ENCODE measurements at regions not wholly inside any gene's neighbourhood (a gene's known extent, or its start where the extent isn't known, plus 50 kb on each side); places are given as distances from the start of the nearest gene placed in this dataset.
"Not testable (repeated sequence)": the region's sequence is repeated elsewhere in the genome, so short reads cannot be mapped to it uniquely, and the experiment has no call there.

GRCh38 chr5:114719268-114719667, 357.4 kb downstream of the KCNN2 start:
- DNase-seq (ENCODE audit: low read depth): no peak
- TF ChIP-seq CTCF (conservative IDR thresholded peaks at IDR 0.05; ENCODE audit: low read length): no peak
- H3K4me3 ChIP-seq (ENCODE audit: low read length): no peak overlapping the region

- DNase-seq (ENCODE audit: low read depth): no peak
- H3K4me3 ChIP-seq (ENCODE audit: low read length): no peak overlapping the region
- TF ChIP-seq CTCF (conservative IDR thresholded peaks at IDR 0.05; ENCODE audit: low read length): no peak
These were observed 355.1 kb downstream of the KCNN2 start for GRCh38 chr5:114716955-114717354.

- not testable (repeated sequence) for DNase-seq (ENCODE audit: low read depth); H3K4me3 ChIP-seq (ENCODE audit: low read length)
These were observed 342.5 kb downstream of the KCNN2 start for GRCh38 chr5:114704225-114704893.

GRCh38 chr5:114702731-114703130, 340.9 kb downstream of the KCNN2 start:
- no peak overlapping the region for H3K4me3 ChIP-seq (ENCODE audit: low read length)
- no peak for DNase-seq (ENCODE audit: low read depth)
- no peak for TF ChIP-seq CTCF (conservative IDR thresholded peaks at IDR 0.05; ENCODE audit: low read length)

- no peak for DNase-seq (ENCODE audit: low read depth)
- no peak overlapping the region for H3K4me3 ChIP-seq (ENCODE audit: low read length)
- TF ChIP-seq CTCF (conservative IDR thresholded peaks at IDR 0.05; ENCODE audit: low read length): no peak
These were observed 340.3 kb downstream of the KCNN2 start for GRCh38 chr5:114702136-114702535.

- no peak for TF ChIP-seq CTCF (conservative IDR thresholded peaks at IDR 0.05; ENCODE audit: low read length)
These were observed 339.0 kb downstream of the KCNN2 start for GRCh38 chr5:114700823-114701222.

GRCh38 chr5:114695292-114695904, 333.5 kb downstream of the KCNN2 start:
- DNase-seq (ENCODE audit: low read depth): no peak
- TF ChIP-seq CTCF (conservative IDR thresholded peaks at IDR 0.05; ENCODE audit: low read length): no peak

More at GRCh38 chr5:114700823-114701222, 339.0 kb downstream of the KCNN2 start:
- no peak for DNase-seq (ENCODE audit: low read depth)
- no peak overlapping the region for H3K4me3 ChIP-seq (ENCODE audit: low read length)

More at GRCh38 chr5:114695292-114695904, 333.5 kb downstream of the KCNN2 start:
- H3K4me3 ChIP-seq (ENCODE audit: low read length): no peak overlapping the region
